ENCODE measurements at regions not wholly inside any gene's neighbourhood (a gene's known extent, or its start where the extent isn't known, plus 50 kb on each side); places are given as distances from the start of the nearest gene placed in this dataset.

DNA sequence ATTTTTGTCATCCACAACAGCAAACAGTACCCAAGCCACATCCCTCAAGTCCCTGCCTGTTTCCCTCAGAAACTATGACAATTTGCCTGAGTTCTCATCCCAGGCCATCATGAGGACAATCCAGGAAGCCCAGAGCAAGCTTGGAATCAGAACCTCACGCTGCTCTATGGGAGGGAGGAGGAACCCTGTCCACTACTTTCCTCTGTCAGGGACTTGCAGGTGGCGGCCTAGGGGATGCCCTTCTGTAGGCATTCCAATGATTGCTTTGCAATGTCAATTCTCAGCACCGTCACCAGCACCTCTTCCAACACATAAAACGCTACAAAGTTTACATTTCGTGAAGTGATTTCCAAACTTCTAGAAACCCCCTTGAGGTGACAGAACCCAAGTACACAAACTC lies 170.4 kb upstream of the FSTL4 start:
- Histone ChIP-seq H3K9ac (ENCODE audit: low read depth, low read length, poor library complexity) (no peak overlapping the region), H3K4ac (ENCODE audit: low read length) (no peak overlapping the region), H2BK15ac (ENCODE audit: low read length) (no peak overlapping the region), H2AFZ (ENCODE audit: low read length) (no peak overlapping the region), H2BK5ac (ENCODE audit: low read length) (no peak overlapping the region), H4K8ac (ENCODE audit: low read depth, low read length) (no peak overlapping the region), H2AK5ac (ENCODE audit: low read depth, low read length) (no peak overlapping the region), H4K91ac (ENCODE audit: low read depth, low read length, poor library complexity) (no peak overlapping the region), H3K4me3 (ENCODE audit: low read length in 2 of 2) (no peak overlapping the region), H3K23ac (ENCODE audit: low read depth, low read length, poor library complexity) (no peak overlapping the region), H3K9me3 (replicated peaks in 1 of 2; ENCODE audit: control insufficient read depth in 2 of 2, insufficient read depth in 1 of 2, low read depth in 1 of 2, low read length in 2 of 2) (no peaks in the 10 kb centered on the region), H3K79me1 (ENCODE audit: low read depth, low read length) (no peaks in the 10 kb centered on the region), H3K27ac (replicated peaks; ENCODE audit: low read length) (no peak overlapping the region), H3K4me2 (ENCODE audit: insufficient read depth, low read length, poor library complexity, severe bottlenecking) (no peak overlapping the region), H3K36me3 (replicated peaks in 1 of 2; ENCODE audit: control insufficient read depth in 2 of 2, insufficient read depth in 2 of 2, low read length in 2 of 2) (no peaks in the 10 kb centered on the region), H2BK120ac (ENCODE audit: low read depth, low read length) (no peak overlapping the region), H2BK12ac (ENCODE audit: low read length) (no peak overlapping the region), H3K18ac (ENCODE audit: low read length) (no peak overlapping the region), H3K14ac (ENCODE audit: low read length) (no peak overlapping the region), H3K27me3 (ENCODE audit: control insufficient read depth in 3 of 3, insufficient read depth in 3 of 3, low read depth in 1 of 3, low read length in 3 of 3) (peaks cover 0 to 3% (median 0%) of the 10 kb centered on the region in 3 experiments), H3K4me1 (ENCODE audit: control insufficient read depth in 2 of 2, insufficient read depth in 1 of 2, low read depth in 1 of 2, low read length in 2 of 2) (no peaks in the 10 kb centered on the region)
- no peak for DNase-seq (ENCODE audit: low spot score)
- no CpG with 5 or more reads among the region's 5 CpGs for WGBS, 2 donors (ENCODE audit: extremely low coverage in 2 of 2, insufficient read length in 2 of 2, insufficient replicate concordance in 1 of 2)

DNA sequence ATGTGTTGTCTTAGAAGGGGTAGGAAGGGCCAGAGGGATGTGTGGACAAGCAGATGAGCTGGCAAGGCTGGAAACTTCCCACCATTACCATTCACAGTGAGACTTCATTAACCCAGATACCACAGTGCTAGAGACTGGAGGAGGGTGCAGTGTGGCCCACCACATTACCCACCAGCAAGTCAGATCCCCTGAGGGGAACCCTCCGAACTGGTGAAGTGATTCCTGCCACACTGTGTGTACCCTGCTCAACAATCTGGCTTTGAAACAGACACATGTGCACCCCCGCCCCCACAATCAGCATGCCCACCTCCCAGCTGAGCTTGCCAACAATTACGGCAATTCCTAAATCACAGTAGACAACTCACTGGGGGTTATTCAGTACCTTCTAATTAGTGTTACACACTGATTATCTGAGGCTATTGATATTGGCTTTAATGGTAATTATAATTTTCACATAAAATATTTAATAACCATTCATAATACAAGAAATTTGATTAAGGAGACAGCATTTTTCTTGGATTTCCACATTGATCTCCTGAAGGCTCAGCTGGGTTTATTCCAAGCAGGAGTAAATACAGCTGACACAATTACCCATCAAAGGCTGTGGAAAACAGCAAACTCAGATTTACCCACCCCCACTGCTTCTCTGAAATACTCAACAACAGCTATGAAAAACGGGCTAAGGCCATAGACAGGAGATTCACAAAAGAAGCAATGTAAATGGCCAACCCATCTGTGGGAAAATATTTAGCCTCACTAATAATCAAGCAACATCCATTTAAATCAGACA lies 169.3 kb upstream of the FSTL4 start:
- H3K36me3 ChIP-seq (replicated peaks in 1 of 2; ENCODE audit: control insufficient read depth in 2 of 2, insufficient read depth in 2 of 2, low read length in 2 of 2) = no peaks in the 10 kb centered on the region
- no peak overlapping the region for H2BK12ac ChIP-seq (ENCODE audit: low read length)
- H3K9me3 ChIP-seq (replicated peaks in 1 of 2; ENCODE audit: control insufficient read depth in 2 of 2, insufficient read depth in 1 of 2, low read depth in 1 of 2, low read length in 2 of 2) = no peaks in the 10 kb centered on the region
- H3K4me2 ChIP-seq (ENCODE audit: insufficient read depth, low read length, poor library complexity, severe bottlenecking) = no peak overlapping the region
- DNase-seq (ENCODE audit: low spot score) = no peak
- H3K27me3 ChIP-seq (ENCODE audit: control insufficient read depth in 3 of 3, insufficient read depth in 3 of 3, low read depth in 1 of 3, low read length in 3 of 3) = peaks cover 0 to 3% (median 0%) of the 10 kb centered on the region in 3 experiments
- H2AFZ ChIP-seq (ENCODE audit: low read length) = no peak overlapping the region
- no peaks in the 10 kb centered on the region for H3K79me1 ChIP-seq (ENCODE audit: low read depth, low read length)
- H3K23ac ChIP-seq (ENCODE audit: low read depth, low read length, poor library complexity) = no peak overlapping the region
- no peak overlapping the region for H2BK120ac ChIP-seq (ENCODE audit: low read depth, low read length)
- no peak overlapping the region for H3K14ac ChIP-seq (ENCODE audit: low read length)
- no peak overlapping the region for H3K9ac ChIP-seq (ENCODE audit: low read depth, low read length, poor library complexity)
- no peaks in the 10 kb centered on the region for H3K4me1 ChIP-seq (ENCODE audit: control insufficient read depth in 2 of 2, insufficient read depth in 1 of 2, low read depth in 1 of 2, low read length in 2 of 2)
- H2BK15ac ChIP-seq (ENCODE audit: low read length) = no peak overlapping the region
- H3K27ac ChIP-seq (replicated peaks; ENCODE audit: low read length) = no peak overlapping the region
- whole genome bisulfite sequencing, 2 donors (ENCODE audit: extremely low coverage in 2 of 2, insufficient read length in 2 of 2, insufficient replicate concordance in 1 of 2) = no CpG with 5 or more reads among the region's 4 CpGs
- H4K8ac ChIP-seq (ENCODE audit: low read depth, low read length) = no peak overlapping the region
- H2AK5ac ChIP-seq (ENCODE audit: low read depth, low read length) = no peak overlapping the region
- no peak overlapping the region for H4K91ac ChIP-seq (ENCODE audit: low read depth, low read length, poor library complexity)
- no peak overlapping the region for H3K4me3 ChIP-seq (ENCODE audit: low read length in 2 of 2)
- no peak overlapping the region for H3K18ac ChIP-seq (ENCODE audit: low read length)
- H2BK5ac ChIP-seq (ENCODE audit: low read length) = no peak overlapping the region
- no peak overlapping the region for H3K4ac ChIP-seq (ENCODE audit: low read length)

DNA sequence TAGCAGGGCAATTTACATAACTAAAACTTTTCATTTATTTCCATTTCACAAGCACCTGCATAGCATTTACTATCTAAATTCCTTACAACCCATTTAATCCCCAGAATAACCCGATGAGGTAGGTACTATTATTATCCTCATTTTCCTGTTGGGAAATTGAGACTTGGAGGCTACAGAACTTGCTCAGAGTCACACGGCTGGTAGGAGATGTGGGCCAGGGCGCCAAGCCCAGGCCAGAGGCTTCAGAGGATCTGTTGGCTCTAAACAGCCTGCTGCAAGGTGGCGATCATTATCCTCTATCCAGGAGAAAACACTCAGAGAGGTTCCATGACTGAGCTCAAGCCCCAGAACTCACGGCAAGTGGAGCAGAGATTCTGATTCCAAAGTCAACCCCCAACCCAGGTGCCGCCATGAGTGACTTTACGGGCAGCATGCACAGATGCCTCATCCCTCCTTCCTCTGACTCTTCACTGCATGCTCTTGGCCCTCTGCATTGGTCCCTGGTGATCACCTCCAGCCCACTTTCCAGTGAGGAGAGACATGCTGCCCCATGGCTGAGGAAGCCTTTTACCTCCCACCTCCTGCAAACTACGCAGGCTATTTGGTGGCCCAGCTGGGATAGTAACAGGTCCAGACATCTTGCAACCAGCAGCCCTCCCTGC lies 168.4 kb upstream of the FSTL4 start:
- H3K23ac ChIP-seq (ENCODE audit: low read depth, low read length, poor library complexity) = no peak overlapping the region
- no peak overlapping the region for H2BK5ac ChIP-seq (ENCODE audit: low read length)
- DNase-seq (ENCODE audit: low spot score) = no peak
- H2AFZ ChIP-seq (ENCODE audit: low read length) = no peak overlapping the region
- no peak overlapping the region for H3K4me2 ChIP-seq (ENCODE audit: insufficient read depth, low read length, poor library complexity, severe bottlenecking)
- WGBS, 2 donors (ENCODE audit: extremely low coverage in 2 of 2, insufficient read length in 2 of 2, insufficient replicate concordance in 1 of 2) = no CpG with 5 or more reads among the region's 8 CpGs
- no peaks in the 10 kb centered on the region for H3K9me3 ChIP-seq (replicated peaks in 1 of 2; ENCODE audit: control insufficient read depth in 2 of 2, insufficient read depth in 1 of 2, low read depth in 1 of 2, low read length in 2 of 2)
- no peak overlapping the region for H3K9ac ChIP-seq (ENCODE audit: low read depth, low read length, poor library complexity)
- no peaks in the 10 kb centered on the region for H3K79me1 ChIP-seq (ENCODE audit: low read depth, low read length)
- H3K4me1 ChIP-seq (ENCODE audit: control insufficient read depth in 2 of 2, insufficient read depth in 1 of 2, low read depth in 1 of 2, low read length in 2 of 2) = no peaks in the 10 kb centered on the region
- H3K27ac ChIP-seq (replicated peaks; ENCODE audit: low read length) = no peak overlapping the region
- no peak overlapping the region for H2BK12ac ChIP-seq (ENCODE audit: low read length)
- H2AK5ac ChIP-seq (ENCODE audit: low read depth, low read length) = no peak overlapping the region
- H2BK15ac ChIP-seq (ENCODE audit: low read length) = no peak overlapping the region
- H3K36me3 ChIP-seq (replicated peaks in 1 of 2; ENCODE audit: control insufficient read depth in 2 of 2, insufficient read depth in 2 of 2, low read length in 2 of 2) = no peaks in the 10 kb centered on the region
- H3K14ac ChIP-seq (ENCODE audit: low read length) = no peak overlapping the region
- peak overlapping the region; percentile 33 for H3K18ac ChIP-seq (ENCODE audit: low read length)
- H3K4ac ChIP-seq (ENCODE audit: low read length) = no peak overlapping the region
- no peak overlapping the region for H4K8ac ChIP-seq (ENCODE audit: low read depth, low read length)
- H3K4me3 ChIP-seq (ENCODE audit: low read length in 2 of 2) = no peak overlapping the region
- peaks cover 0 to 3% (median 0%) of the 10 kb centered on the region in 3 experiments for H3K27me3 ChIP-seq (ENCODE audit: control insufficient read depth in 3 of 3, insufficient read depth in 3 of 3, low read depth in 1 of 3, low read length in 3 of 3)
- H2BK120ac ChIP-seq (ENCODE audit: low read depth, low read length) = no peak overlapping the region
- H4K91ac ChIP-seq (ENCODE audit: low read depth, low read length, poor library complexity) = no peak overlapping the region

DNA sequence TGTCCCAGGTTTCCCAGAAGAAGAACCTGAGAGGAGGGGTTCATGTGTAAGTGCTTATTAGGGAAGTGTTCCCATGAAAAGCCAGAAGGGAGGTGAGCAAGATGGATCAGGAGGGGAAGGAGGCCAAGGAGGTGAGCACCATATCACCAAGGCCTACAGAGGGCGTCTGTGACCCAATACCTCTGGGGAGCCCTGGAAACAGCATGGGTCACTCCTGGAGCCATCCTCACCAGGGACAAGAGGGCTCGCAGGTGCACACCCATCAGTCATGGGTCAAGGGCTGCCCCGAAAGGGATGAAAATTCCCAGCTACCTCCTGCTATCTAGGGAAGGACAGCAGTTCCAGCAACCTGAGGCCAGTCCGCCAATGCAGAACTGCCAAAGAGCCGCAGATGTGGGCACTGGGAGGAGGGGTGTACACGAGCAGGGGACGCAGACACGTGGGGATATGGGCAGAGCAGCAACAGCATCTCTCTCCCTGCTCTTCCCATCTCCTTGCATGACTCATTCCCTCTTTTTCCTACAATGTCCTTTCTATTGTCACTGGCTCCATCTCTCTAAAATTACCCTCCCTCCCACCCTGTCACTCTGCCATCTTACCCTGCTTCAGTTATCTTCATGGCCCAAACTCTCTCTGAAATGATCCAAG lies 167.6 kb upstream of the FSTL4 start:
- H2BK5ac ChIP-seq (ENCODE audit: low read length) = no peak overlapping the region
- H3K9ac ChIP-seq (ENCODE audit: low read depth, low read length, poor library complexity) = no peak overlapping the region
- no CpG with 5 or more reads among the region's 8 CpGs for WGBS, 2 donors (ENCODE audit: extremely low coverage in 2 of 2, insufficient read length in 2 of 2, insufficient replicate concordance in 1 of 2)
- no peak overlapping the region for H2BK120ac ChIP-seq (ENCODE audit: low read depth, low read length)
- H3K79me1 ChIP-seq (ENCODE audit: low read depth, low read length) = no peaks in the 10 kb centered on the region
- H2BK15ac ChIP-seq (ENCODE audit: low read length) = no peak overlapping the region
- no peak overlapping the region for H2AFZ ChIP-seq (ENCODE audit: low read length)
- no peak overlapping the region for H3K14ac ChIP-seq (ENCODE audit: low read length)
- peak overlapping the region; percentile 9 for H3K23ac ChIP-seq (ENCODE audit: low read depth, low read length, poor library complexity)
- no peak overlapping the region for H2BK12ac ChIP-seq (ENCODE audit: low read length)
- H3K9me3 ChIP-seq (replicated peaks in 1 of 2; ENCODE audit: control insufficient read depth in 2 of 2, insufficient read depth in 1 of 2, low read depth in 1 of 2, low read length in 2 of 2) = no peaks in the 10 kb centered on the region
- no peak for DNase-seq (ENCODE audit: low spot score)
- no peak overlapping the region for H3K4me2 ChIP-seq (ENCODE audit: insufficient read depth, low read length, poor library complexity, severe bottlenecking)
- no peak overlapping the region for H4K8ac ChIP-seq (ENCODE audit: low read depth, low read length)
- no peak overlapping the region for H3K4ac ChIP-seq (ENCODE audit: low read length)
- no peaks in the 10 kb centered on the region for H3K4me1 ChIP-seq (ENCODE audit: control insufficient read depth in 2 of 2, insufficient read depth in 1 of 2, low read depth in 1 of 2, low read length in 2 of 2)
- H3K4me3 ChIP-seq (ENCODE audit: low read length in 2 of 2) = no peak overlapping the region
- H2AK5ac ChIP-seq (ENCODE audit: low read depth, low read length) = no peak overlapping the region
- peaks cover 0 to 1% (median 0%) of the 10 kb centered on the region in 3 experiments for H3K27me3 ChIP-seq (ENCODE audit: control insufficient read depth in 3 of 3, insufficient read depth in 3 of 3, low read depth in 1 of 3, low read length in 3 of 3)
- no peak overlapping the region for H3K27ac ChIP-seq (replicated peaks; ENCODE audit: low read length)
- H4K91ac ChIP-seq (ENCODE audit: low read depth, low read length, poor library complexity) = no peak overlapping the region
- H3K18ac ChIP-seq (ENCODE audit: low read length) = no peak overlapping the region
- no peaks in the 10 kb centered on the region for H3K36me3 ChIP-seq (replicated peaks in 1 of 2; ENCODE audit: control insufficient read depth in 2 of 2, insufficient read depth in 2 of 2, low read length in 2 of 2)
